VCaP (cell line): ENCODE measurements at regions not wholly inside any gene's neighbourhood (a gene's known extent, or its start where the extent isn't known, plus 50 kb on each side); places are given as distances from the start of the nearest gene placed in this dataset.

Experiments
- H3K27ac ChIP-seq: fragments of 450-650 bp; 2 replicates; pipeline ENCODE4 v1.5.1; 2017
- CTCF ChIP-seq: fragments of 450-650 bp; conservative IDR thresholded peaks from 2 replicates; pipeline ENCODE4 v1.5.1; 2017; ENCODE audit warnings: mild to moderate bottlenecking, moderate library complexity

- no peak overlapping the region for H3K27ac ChIP-seq
- no peak for TF ChIP-seq CTCF
Measured at GRCh38 chr2:172322049-172322448, 105.3 kb upstream of the ITGA6 start.

DNA sequence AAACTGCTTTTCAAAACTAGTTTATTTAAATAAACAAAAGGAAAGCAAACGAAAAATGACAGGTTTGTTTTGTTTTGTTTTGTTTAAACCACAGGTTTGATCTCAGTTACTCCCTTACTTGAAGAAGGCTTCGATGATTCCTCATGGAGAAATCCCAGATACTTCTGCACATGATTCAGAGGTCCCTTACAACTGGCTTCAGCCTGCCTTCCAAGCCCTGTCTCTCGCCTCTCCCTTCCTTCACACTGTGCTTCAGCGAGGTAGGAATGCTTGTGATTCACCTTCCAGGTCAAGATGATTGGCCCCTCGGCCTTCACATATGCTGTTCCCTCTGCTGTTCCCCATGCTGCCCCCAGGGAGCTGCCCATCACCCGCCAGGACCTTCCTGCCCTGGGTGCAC, 104.1 kb upstream of the ITGA6 start:
- no peak overlapping the region for H3K27ac ChIP-seq
- no peak for TF ChIP-seq CTCF

- no peak for TF ChIP-seq CTCF
- H3K27ac ChIP-seq, result no peak overlapping the region
Measured at GRCh38 chr2:172323861-172324597, 103.4 kb upstream of the ITGA6 start.

- H3K27ac ChIP-seq, result no peak overlapping the region
- no peak for TF ChIP-seq CTCF
Measured at GRCh38 chr2:172326211-172326509, 101.2 kb upstream of the ITGA6 start.

- no peak for TF ChIP-seq CTCF
- no peak overlapping the region for H3K27ac ChIP-seq
Measured at GRCh38 chr2:172328103-172328841, 99.1 kb upstream of the ITGA6 start.

- no peak overlapping the region for H3K27ac ChIP-seq
- TF ChIP-seq CTCF, result no peak
Measured at GRCh38 chr2:172329416-172329773, 98.0 kb upstream of the ITGA6 start.

- no peak overlapping the region for H3K27ac ChIP-seq
- TF ChIP-seq CTCF, result no peak
Measured at GRCh38 chr2:172329774-172330671, 97.4 kb upstream of the ITGA6 start.
